ENCODE measurements at regions not wholly inside any gene's neighbourhood (a gene's known extent, or its start where the extent isn't known, plus 50 kb on each side); places are given as distances from the start of the nearest gene placed in this dataset.

- Histone ChIP-seq H3K4me3 (no peak overlapping the region), H3K4me1 (peaks cover 0 to 10% (median 6%) of the 10 kb centered on the region in 4 donors), H3K27ac (replicated peaks in 1 of 4) (no peak overlapping the region), H3K27me3 (no peaks in the 10 kb centered on the region), H3K9me3 (no peaks in the 10 kb centered on the region), H3K36me3 (no peaks in the 10 kb centered on the region)
- TF ChIP-seq EP300 (IDR thresholded peaks at IDR 0.05) (no peak), POLR2AphosphoS5 (IDR thresholded peaks at IDR 0.05) (no peak), CTCF (IDR thresholded peaks at IDR 0.05) (no peak), POLR2A (IDR thresholded peaks at IDR 0.05; ENCODE audit: low read depth) (no peak)
- no peak for DNase-seq (ENCODE audit: extremely low spot score)
- intact Hi-C loops (cut with DNase I), result no loop called here
- WGBS, result 69% methylated on average over 1 of the region's 1 CpG
Measured at GRCh38 chr6:128572294-128572693, 51.9 kb upstream of the PTPRK start.

GRCh38 chr6:128570680-128571063 lies 50.3 kb upstream of the PTPRK start:
- H3K4me1 ChIP-seq, result peaks cover 0 to 10% (median 6%) of the 10 kb centered on the region in 4 donors
- no peaks in the 10 kb centered on the region for H3K36me3 ChIP-seq
- no peaks in the 10 kb centered on the region for H3K9me3 ChIP-seq
- no peaks in the 10 kb centered on the region for H3K27me3 ChIP-seq
- DNase-seq (ENCODE audit: extremely low spot score), result no peak
- H3K4me3 ChIP-seq, result no peak overlapping the region
- intact Hi-C loops (cut with DNase I), result no loop called here
- WGBS, result 86% methylated on average over 3 of the region's 3 CpGs
- no peak overlapping the region for H3K27ac ChIP-seq (replicated peaks in 1 of 4)
- TF ChIP-seq CTCF (IDR thresholded peaks at IDR 0.05), result no peak
- TF ChIP-seq POLR2AphosphoS5 (IDR thresholded peaks at IDR 0.05), result no peak
- no peak for TF ChIP-seq POLR2A (IDR thresholded peaks at IDR 0.05; ENCODE audit: low read depth)
- TF ChIP-seq EP300 (IDR thresholded peaks at IDR 0.05), result no peak

GRCh38 chr6:128569732-128570679 lies 49.6 kb upstream of the PTPRK start:
- Histone ChIP-seq H3K9me3 (no peaks in the 10 kb centered on the region), H3K36me3 (no peaks in the 10 kb centered on the region), H3K27me3 (no peaks in the 10 kb centered on the region), H3K4me3 (no peak overlapping the region), H3K4me1 (peaks cover 0 to 10% (median 6%) of the 10 kb centered on the region in 4 donors), H3K27ac (replicated peaks in 1 of 4) (no peak overlapping the region)
- intact Hi-C loops (cut with DNase I), result no loop called here
- no peak for DNase-seq (ENCODE audit: extremely low spot score)
- 64% methylated on average over 5 of the region's 5 CpGs for WGBS
- TF ChIP-seq POLR2AphosphoS5 (IDR thresholded peaks at IDR 0.05), result no peak
- TF ChIP-seq CTCF (IDR thresholded peaks at IDR 0.05), result no peak
- TF ChIP-seq POLR2A (IDR thresholded peaks at IDR 0.05; ENCODE audit: low read depth), result no peak
- no peak for TF ChIP-seq EP300 (IDR thresholded peaks at IDR 0.05)

Small RNA genes in the stretch of these regions (small RNA-seq; reads per million reads assigned to genes)
- gene RF00019, result 0 reads per million in 3 donors

Data from esophagus muscularis mucosa (tissue), 4 donors.